T-helper 1 cell (primary cell): ENCODE measurements at regions not wholly inside any gene's neighbourhood (a gene's known extent, or its start where the extent isn't known, plus 50 kb on each side); places are given as distances from the start of the nearest gene placed in this dataset.

Source experiments
- DNase-seq, 5 donors: peaks; one replicate each; pipeline ENCODE4 v3.0.0-alpha.2; 2012 to 2020

GRCh38 chr10:36191009-36191408 lies 548.9 kb upstream of the FZD8 start:
- DNase-seq: no peak

GRCh38 chr10:36188461-36188860 lies 546.4 kb upstream of the FZD8 start:
- DNase-seq: no peak

DNA sequence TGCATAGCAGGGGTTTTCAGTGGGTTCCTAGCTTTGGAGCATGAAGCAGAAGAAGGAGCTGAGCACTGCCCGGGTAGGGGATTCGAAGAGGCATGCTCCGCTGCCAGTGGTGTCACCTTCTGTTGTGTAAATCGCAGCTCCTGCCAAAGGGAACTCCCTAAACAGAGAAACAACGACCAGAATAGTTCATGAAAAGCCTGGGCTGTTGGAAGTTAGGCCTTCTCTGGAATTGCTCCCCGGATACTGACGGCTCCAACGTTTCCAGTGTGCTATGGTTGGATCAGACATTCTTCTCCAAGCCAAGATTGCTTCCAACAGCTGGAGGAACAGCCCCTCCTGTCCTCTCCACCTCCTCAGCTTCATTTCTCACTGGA lies 546.0 kb upstream of the FZD8 start:
- DNase-seq: no peak

DNA sequence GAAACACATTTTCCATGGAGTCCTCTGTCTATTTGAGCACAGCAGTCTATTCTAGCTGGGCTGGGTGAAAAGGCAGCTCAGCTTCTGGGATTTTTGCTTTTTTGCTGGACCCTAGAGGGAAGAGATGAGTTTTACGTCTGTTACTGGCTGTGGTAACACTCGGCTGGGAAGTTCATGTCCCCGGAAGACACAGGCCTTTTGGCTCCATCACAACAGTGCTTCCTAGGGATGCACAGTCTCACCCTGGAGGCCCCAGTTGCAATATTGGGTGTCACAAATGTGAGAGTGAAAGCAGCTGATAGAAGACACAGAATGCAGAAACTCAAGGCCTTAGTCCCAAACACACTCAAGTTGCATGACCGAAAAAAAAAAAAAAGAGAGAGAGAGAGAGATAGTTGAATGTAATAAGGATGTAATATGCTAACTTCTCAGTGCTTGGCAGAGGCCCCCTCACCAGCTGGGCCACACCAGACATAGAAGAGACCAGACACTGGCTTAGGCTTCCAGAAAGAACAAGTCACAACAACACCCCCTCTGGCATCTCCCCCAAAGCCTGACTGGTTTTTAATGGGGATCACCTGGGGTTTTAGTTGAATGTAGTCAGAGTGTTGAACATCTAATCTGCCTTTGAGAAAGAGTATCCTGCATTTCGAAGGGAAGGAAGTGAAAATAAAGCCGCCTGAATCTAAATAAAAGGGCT lies 545.4 kb upstream of the FZD8 start:
- no peak for DNase-seq

DNA sequence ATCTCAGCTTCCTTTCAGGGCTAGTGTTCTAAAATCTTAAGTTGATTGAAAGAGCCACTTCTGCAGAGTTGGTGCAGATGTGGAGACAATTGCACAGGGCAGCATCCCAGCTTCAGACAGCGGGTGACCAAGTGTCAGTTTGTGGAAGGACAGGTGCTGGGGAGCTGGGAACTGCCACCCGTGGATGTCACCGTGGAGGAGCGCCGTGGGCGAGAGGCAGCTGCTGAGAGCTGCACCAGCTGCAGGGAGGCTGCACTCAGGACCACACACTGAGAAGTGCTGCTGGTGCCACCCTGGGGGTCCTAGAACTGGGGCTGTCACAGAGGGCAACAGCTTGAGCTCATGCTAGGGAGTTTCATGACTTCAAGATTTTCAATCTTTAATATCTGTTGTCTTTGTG lies 543.0 kb upstream of the FZD8 start:
- DNase-seq: no peak

GRCh38 chr10:36183726-36184125 lies 541.6 kb upstream of the FZD8 start:
- DNase-seq: no peak

- no peak for DNase-seq
Observed at GRCh38 chr10:36183056-36183455, 541.0 kb upstream of the FZD8 start.

GRCh38 chr10:36182606-36183005 lies 540.5 kb upstream of the FZD8 start:
- no peak for DNase-seq

GRCh38 chr10:36182179-36182566 lies 540.1 kb upstream of the FZD8 start:
- DNase-seq: no peak

DNA sequence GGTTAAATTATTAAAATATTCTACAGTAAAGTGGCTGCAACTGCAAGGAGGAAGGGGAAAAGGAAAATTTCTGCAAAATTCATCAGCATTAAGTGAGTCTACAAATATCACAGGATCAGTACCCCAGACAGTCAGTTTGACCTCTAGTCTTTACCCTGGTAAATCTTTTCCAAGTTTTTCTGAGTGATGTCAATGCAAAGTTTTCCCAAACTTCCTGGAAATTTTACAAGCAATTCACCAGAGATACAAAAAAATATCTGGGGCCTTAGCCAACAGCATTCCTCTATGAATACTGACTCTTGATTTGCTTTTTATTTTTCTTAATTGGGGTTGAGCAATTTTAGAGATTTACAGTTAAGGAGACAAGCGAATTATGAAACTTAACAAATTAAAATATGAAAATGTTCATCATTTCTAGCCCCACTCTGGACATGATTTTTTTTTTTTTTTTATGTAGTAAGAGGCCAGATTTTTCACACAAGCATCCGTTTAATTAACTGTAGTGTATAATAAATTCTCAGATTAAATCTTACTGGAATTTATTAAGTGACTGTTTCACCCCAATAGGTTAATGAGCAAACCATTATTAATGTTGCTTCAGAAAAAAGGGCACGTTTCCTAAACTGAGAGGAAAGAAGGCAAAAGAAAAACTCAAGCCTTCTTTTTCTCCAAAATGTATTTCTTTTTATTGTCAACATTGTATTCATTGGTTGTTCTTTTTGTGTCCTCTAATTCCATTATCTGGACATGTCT lies 539.5 kb upstream of the FZD8 start:
- DNase-seq: no peak

GRCh38 chr10:36178616-36179015 lies 536.5 kb upstream of the FZD8 start:
- DNase-seq: no peak

DNA sequence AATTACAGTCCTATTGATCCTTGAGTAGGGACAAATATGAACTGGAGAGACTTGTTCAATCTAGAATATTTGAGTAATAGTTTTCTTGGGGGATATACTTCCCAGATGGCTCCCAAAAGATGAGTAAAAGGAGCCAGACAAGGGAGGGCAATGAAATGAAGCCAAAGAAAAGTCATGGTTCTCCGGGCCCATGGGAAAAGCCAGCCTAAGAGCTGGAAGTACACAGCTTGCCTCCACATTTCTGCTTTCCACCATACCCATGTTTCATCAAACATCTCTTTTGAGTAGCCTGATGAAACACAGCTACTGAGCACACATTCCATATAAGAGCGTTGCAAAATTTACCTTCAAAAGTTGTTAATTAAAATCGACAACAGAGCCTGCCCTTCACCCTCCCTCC lies 535.0 kb upstream of the FZD8 start:
- no peak for DNase-seq

- no peak for DNase-seq
Observed at GRCh38 chr10:36175954-36176353, 533.9 kb upstream of the FZD8 start.

- DNase-seq: no peak
Observed at GRCh38 chr10:36173364-36173763, 531.3 kb upstream of the FZD8 start.

GRCh38 chr10:36171953-36172940 lies 530.2 kb upstream of the FZD8 start:
- DNase-seq: no peak

GRCh38 chr10:36171556-36171952 lies 529.5 kb upstream of the FZD8 start:
- DNase-seq: no peak

GRCh38 chr10:36170943-36171501 lies 528.9 kb upstream of the FZD8 start:
- no peak for DNase-seq

DNA sequence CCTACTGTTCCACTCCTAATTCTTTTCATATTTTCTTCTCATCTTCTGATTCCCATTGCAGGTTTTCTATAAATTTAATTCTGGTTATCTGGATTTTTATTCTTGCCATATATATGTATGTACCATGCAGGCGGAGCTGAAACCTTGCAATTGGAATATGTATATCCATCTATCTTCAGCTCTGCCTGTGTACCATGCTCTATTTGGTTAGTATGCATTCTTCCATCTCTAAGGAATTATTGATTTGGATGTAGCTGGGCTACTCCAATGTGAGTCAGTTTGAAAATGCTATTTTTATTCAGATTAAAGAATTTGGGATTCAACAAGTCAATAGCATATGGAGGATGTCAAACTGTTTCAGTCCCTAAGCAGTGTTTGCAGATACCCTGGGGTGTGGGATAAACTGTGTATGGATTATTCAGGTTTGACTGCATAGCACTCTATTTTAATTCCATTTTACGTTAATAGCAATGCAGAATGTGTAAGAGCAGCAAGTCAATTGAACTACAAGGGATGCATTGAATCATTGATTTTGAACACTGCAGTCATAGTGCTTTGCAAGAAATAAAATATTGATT lies 528.1 kb upstream of the FZD8 start:
- no peak for DNase-seq

DNA sequence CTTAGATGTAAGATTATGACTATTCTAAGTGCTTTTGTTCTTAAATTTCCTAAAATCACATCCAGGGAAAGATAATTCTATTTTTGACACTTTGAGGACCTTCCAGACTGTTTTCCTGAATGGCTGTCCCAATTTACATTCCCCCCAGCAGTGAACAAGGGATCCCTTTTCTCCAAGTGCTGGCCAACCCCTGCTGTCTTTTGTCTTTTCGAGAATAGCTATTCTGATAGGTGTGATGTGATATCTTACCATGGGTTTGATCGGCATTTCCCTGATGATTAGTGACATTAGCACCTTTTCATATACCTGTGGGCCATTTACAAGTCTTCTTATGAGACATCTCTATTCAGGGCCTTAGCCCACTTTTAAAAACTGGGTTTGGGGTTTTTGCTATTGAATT lies 526.7 kb upstream of the FZD8 start:
- no peak for DNase-seq

DNA sequence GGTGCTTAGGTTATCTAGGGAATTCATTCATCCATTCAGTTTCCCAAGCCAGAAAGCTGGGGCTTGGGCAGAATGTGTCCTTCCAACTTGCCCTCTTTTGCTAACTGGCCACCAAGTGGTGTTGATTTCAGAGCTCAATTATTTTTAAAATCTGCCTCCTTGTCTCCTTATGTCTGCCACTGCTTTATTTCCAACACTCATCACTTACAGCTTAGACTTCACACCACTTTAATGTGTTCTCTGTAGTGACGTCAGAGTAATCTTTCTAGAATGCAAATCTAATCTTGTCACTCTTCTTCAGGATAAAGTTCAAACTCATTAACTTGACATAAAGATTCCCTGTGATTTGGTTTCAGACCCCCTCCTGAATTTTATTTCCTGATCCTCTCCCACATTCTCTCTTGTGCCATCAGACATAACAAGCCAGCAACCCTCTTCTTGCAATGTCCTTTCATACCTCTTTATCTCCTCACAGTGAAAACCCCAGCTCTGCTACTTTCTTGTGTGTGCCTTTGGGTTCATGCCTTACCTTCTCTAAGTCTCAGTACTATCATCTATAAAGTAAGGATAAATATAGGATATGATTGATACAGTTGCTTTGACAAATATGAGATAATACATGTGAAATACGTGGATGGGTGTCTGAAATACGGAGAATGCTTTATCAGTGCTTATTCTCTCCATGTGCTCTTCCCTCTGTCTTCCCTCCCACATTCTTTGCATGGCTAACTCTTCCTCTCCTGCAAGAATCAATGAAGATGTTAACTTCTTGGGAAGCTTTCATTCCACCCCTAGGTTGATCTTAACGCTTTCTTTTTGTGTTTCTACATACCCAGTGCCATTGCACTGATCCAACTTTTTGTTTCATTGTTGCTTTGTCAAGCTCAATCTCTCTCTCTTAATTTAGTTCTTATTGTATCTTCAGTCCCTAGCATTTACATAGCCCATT lies 522.7 kb upstream of the FZD8 start:
- no peak for DNase-seq

- no peak for DNase-seq
Observed at GRCh38 chr10:36163827-36164226, 521.7 kb upstream of the FZD8 start.

DNA sequence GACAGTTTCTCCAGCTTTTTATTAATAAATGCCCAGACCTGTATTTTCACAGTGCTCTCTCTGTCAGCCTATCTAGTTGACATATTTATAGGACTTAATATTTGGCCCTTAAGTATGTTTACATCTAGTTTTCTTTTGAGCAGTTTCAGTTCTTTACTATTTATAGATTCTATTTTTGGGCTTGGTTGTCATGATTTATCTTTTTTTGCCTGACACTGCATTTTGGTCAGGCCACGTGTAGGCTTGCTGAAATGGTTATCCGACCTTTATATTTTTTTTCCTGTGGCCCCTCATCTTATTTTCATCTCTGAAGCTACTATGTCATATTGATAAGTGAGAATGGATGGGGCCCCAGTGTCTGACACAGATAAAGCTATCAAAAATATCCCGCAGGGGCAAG lies 515.4 kb upstream of the FZD8 start:
- no peak for DNase-seq
